EL (cell line): ENCODE measurements at regions not wholly inside any gene's neighbourhood (a gene's known extent, or its start where the extent isn't known, plus 50 kb on each side); places are given as distances from the start of the nearest gene placed in this dataset.
A peak's percentile ranks its signal among the peaks of the same experiment; 100 is the strongest.

Experiments
- DNase-seq: peaks from one replicate; pipeline ENCODE4 v3.0.0-alpha.2; 2016

- no peak for DNase-seq
Measured at GRCh38 chr11:87456499-87456898, 418.8 kb downstream of the TMEM135 start.

DNA sequence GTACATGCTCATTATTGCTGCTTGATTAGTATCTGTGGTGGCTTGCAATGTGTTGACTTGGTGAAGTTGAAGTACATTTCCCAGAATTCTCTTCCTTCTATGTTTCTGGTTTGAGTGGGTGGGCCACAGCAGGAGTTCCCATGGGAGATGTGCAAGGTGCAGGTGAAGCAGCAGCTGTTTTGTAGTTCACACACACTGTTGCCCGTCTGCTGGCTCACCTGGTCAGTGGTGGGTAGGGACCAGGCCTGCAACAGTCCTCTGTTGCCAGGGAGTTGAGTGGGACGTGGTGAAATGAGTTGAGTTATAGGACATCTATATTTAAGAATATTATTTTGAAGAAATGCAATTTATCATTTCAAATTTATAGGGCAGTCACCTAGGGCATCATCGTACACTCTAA is 417.4 kb downstream of the TMEM135 start:
- DNase-seq, result no peak

- no peak for DNase-seq
Measured at GRCh38 chr11:87454241-87454640, 416.5 kb downstream of the TMEM135 start.

GRCh38 chr11:87453531-87454089 is 415.9 kb downstream of the TMEM135 start:
- DNase-seq, result no peak

DNA sequence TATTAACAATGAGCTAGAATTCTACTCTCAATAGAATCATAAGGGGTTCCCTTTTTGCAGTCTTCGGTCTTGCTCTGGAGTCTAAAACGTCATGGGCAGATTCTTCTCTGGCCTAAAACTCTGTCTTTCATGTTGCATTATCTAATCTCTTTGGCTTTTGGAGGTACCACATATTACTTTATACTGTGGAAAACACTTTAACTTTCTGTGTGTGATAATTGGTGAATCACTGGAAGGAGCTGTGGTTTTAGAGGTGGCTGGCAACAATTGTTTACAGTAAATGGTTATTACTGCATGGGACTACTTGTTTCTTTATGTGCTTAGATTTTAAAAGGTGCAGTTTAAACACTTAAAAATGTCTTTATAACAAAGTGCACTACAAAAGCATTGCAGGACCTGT is 414.3 kb downstream of the TMEM135 start:
- peak; percentile 47 for DNase-seq

- peak; percentile 83 for DNase-seq
Measured at GRCh38 chr11:87451395-87451794, 413.7 kb downstream of the TMEM135 start.

DNA sequence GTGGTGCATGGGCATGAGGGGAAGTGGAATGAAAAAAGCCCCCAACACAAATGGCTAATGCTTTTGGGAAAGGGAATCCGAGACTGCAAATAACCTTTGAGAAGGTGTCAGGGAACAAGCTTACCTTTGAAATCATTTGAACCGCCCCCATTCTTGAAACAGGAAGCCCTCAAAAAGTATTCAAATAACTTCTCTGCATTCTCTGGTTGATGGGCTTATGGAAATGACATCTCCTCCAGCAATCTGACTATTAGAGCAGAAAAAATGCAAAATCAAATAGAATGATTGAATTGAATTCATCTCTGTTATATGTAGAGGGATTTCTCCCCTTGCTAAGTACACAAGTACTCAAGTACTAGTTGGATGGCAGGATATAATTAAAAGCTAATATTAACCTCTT is 409.9 kb downstream of the TMEM135 start:
- DNase-seq, result no peak

DNA sequence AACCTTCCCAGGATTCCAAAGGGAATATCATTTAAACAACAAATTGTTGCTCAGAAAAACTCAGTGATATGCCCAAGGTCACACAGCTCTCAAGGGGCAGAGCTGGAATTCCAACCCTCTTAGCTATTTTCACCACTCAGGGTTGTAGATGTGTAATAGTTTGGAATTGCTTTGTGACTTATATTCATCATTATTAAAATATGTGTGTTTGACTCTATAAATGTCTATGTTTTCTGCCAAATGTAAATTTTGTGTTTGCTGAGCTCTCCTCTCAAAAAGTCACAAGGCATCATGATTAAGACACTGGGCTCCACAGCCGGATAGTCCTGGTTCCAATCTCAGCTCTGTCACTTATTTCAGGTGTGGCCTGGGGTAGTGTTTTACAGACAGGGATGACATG is 407.3 kb downstream of the TMEM135 start:
- DNase-seq, result peak; percentile 94

GRCh38 chr11:87443707-87444106 is 406.0 kb downstream of the TMEM135 start:
- no peak for DNase-seq

- peak; percentile 54 for DNase-seq
Measured at GRCh38 chr11:87440076-87440770, 402.5 kb downstream of the TMEM135 start.

GRCh38 chr11:87438416-87438815 is 400.7 kb downstream of the TMEM135 start:
- peak; percentile 69 for DNase-seq

GRCh38 chr11:87437844-87438223 is 400.1 kb downstream of the TMEM135 start:
- peak; percentile 95 for DNase-seq

- no peak for DNase-seq
Measured at GRCh38 chr11:87437133-87437843, 399.6 kb downstream of the TMEM135 start.

- DNase-seq, result peak; percentile 66
Measured at GRCh38 chr11:87432022-87432421, 394.3 kb downstream of the TMEM135 start.

GRCh38 chr11:87431392-87431791 is 393.7 kb downstream of the TMEM135 start:
- DNase-seq, result no peak

- no peak for DNase-seq
Measured at GRCh38 chr11:87430821-87431220, 393.1 kb downstream of the TMEM135 start.

DNA sequence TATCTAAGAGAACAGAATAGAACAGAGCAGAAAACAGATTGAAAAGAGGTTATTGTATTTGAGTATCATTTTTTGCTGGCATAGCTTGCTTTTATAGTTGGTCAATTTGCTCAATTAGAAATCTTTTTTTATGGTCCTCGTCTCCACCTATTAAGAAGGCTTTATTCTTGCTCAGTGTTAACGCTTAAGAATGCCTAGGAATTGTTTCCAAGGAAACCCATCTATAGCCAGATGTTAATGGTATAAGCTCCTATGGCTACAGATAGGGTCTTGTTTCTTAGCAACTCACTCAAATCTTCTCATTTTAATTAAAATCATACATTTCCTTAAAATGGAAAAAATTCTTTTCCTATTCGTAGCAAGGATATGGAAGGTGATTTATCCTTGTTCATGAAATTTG is 392.3 kb downstream of the TMEM135 start:
- DNase-seq, result no peak

- DNase-seq, result peak; percentile 87
Measured at GRCh38 chr11:87428266-87428665, 390.5 kb downstream of the TMEM135 start.

- DNase-seq, result peak; percentile 96
Measured at GRCh38 chr11:87425943-87426342, 388.2 kb downstream of the TMEM135 start.

DNA sequence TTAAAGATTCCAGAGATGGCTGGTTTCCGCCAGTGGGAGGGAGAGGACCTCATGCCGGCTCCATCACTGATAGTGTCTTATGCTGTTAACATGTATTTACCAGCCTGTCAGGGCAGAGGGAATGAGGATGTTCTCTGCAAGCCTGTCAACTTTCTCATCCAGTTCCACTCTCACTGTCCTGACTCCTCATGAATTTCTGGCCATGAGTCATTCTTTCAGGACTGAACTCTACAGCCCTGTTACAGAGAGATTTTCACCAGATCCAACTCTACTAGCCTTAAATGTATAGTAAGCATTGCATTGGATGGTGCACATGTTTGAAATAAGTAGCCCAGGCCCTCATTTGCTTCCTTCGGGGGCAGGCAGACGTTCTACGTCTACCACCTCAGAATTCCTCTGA is 387.7 kb downstream of the TMEM135 start:
- peak; percentile 86 for DNase-seq

- no peak for DNase-seq
Measured at GRCh38 chr11:87423161-87423560, 385.4 kb downstream of the TMEM135 start.

DNA sequence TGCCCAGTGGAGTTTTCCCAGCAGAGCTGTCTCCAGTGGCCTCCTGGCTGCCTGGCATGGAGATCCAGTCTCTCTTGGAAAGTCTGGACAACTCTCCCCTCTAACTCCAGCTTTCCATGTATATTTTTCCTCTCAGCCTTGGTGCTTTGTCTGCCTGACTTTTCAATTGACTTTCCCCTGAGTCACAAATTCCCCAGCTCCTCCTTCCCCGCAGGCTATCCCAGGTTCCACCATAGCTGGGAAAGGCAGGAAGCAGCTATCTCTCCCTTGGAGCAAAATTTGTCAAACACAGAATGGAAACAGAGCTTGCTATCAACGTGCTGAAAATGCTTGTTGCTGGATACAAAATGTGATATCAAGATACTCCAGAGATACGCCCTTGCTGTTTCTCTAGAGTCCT is 384.8 kb downstream of the TMEM135 start:
- DNase-seq, result peak; percentile 88

DNA sequence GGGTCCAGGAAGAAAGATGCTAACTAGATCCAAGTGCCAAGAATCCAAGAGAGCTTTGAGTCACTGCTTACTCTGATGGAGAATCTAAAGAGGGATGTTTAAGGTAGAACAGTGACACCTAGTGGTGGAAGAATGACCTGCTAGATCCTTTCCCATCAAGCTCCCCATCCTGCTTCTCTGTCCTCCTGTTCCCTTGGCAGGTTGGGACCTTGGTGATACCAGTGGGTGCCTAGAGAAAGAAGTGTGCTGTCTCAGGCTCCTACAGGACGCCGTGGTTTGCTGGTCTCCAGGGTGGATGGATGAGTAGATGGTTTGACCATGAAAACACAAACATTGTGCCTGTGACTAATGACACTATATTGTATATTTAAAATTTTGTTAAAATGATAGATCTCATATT is 383.7 kb downstream of the TMEM135 start:
- peak; percentile 86 for DNase-seq

- DNase-seq, result no peak
Measured at GRCh38 chr11:87417951-87418350, 380.2 kb downstream of the TMEM135 start.
